Chondrocyte (in vitro differentiated cells): ENCODE measurements at regions not wholly inside any gene's neighbourhood (a gene's known extent, or its start where the extent isn't known, plus 50 kb on each side); places are given as distances from the start of the nearest gene placed in this dataset.

ENCODE experiments used
- DNase-seq: peaks from one replicate; pipeline ENCODE4 v3.0.0; 2021; ENCODE audit warnings: mixed read lengths, low spot score
- H3K27ac Mint-ChIP-seq: one replicate; pipeline ENCODE4 v1.8.0; 2021; ENCODE audit warnings: mild to moderate bottlenecking, moderate library complexity, mixed read lengths; ENCODE audit not compliant: unreplicated experiment
- H3K27me3 Mint-ChIP-seq: 2 replicates; pipeline ENCODE4 v1.8.0; 2021; ENCODE audit warnings: low read depth, mixed read lengths
- H3K36me3 Mint-ChIP-seq: 2 replicates; pipeline ENCODE4 v1.8.0; 2021; ENCODE audit warnings: low read depth, mixed read lengths
- H3K4me1 Mint-ChIP-seq: 2 replicates; pipeline ENCODE4 v1.8.0; 2021; ENCODE audit warnings: low read depth, mild to moderate bottlenecking, mixed read lengths
- H3K4me3 Mint-ChIP-seq: one replicate; pipeline ENCODE4 v1.8.0; 2021; ENCODE audit warnings: mild to moderate bottlenecking, moderate library complexity, mixed read lengths; ENCODE audit not compliant: unreplicated experiment
- H3K9me3 Mint-ChIP-seq: 2 replicates; pipeline ENCODE4 v1.8.0; 2021; ENCODE audit warnings: low read depth, mixed read lengths
- TF ChIP-seq, protein P1 (sequence below): fragments of 200-600 bp; sonication (generic); IDR thresholded peaks from 2 replicates; pipeline ENCODE4 v1.5.0; 2021; ENCODE audit warnings: antibody characterized with exemption, mild to moderate bottlenecking, moderate library complexity

DNA sequence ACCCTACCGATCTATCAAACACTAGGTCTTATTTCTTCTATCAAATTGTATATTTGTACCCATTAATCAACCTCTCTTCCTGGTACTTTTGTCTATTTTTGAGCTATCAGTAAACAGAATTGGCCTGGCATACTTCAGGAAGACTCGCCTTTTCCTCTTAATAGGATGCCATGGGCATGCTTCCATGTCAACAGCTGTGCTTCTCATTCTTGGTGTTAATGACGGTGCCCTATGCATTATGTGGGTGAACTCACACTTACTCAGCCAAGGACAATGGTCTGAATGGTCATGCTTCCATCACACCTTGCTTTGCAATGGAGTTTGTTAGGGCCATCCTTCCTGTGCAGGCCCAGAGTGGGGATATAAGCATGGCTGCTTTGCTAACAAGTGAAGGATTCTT is 521.8 kb downstream of the MIAT start:
- peaks cover 17% of the 10 kb centered on the region for H3K4me1 Mint-ChIP-seq
- TF ChIP-seq, protein P1, sequence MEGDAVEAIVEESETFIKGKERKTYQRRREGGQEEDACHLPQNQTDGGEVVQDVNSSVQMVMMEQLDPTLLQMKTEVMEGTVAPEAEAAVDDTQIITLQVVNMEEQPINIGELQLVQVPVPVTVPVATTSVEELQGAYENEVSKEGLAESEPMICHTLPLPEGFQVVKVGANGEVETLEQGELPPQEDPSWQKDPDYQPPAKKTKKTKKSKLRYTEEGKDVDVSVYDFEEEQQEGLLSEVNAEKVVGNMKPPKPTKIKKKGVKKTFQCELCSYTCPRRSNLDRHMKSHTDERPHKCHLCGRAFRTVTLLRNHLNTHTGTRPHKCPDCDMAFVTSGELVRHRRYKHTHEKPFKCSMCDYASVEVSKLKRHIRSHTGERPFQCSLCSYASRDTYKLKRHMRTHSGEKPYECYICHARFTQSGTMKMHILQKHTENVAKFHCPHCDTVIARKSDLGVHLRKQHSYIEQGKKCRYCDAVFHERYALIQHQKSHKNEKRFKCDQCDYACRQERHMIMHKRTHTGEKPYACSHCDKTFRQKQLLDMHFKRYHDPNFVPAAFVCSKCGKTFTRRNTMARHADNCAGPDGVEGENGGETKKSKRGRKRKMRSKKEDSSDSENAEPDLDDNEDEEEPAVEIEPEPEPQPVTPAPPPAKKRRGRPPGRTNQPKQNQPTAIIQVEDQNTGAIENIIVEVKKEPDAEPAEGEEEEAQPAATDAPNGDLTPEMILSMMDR: no peak

DNA sequence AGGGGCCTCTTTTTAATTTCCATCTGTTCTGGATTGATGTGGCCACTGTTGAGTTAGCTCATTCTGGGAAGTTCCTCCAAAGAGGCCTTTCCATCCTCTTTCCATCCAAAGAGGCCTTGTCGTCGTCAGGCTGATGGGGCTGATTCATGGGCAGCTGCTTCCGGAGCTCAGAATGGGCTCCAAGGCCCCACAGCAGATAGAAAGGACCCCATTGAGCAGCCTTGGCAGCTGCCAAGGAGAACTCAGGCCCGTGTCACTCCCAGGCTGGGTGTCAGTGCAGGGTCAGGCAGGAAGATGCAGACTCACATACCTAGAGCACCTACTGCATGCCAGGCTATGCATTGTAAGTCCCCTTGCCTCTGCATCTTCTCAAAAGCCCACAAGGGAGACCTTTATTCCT is 524.1 kb downstream of the MIAT start:
- Mint-ChIP-seq H3K4me3 (no peak overlapping the region), H3K27ac (no peak overlapping the region), H3K9me3 (no peaks in the 10 kb centered on the region), H3K4me1 (peaks cover 8% of the 10 kb centered on the region), H3K36me3 (no peaks in the 10 kb centered on the region), H3K27me3 (no peaks in the 10 kb centered on the region)
- TF ChIP-seq, protein P1: no peak
- no peak for DNase-seq

More for the DNA sequence above, 521.8 kb downstream of the MIAT start:
- no peaks in the 10 kb centered on the region for H3K27me3 Mint-ChIP-seq
- no peak for DNase-seq
- H3K27ac Mint-ChIP-seq: no peak overlapping the region
- no peaks in the 10 kb centered on the region for H3K9me3 Mint-ChIP-seq
- H3K36me3 Mint-ChIP-seq: no peaks in the 10 kb centered on the region
- no peak overlapping the region for H3K4me3 Mint-ChIP-seq

DNA sequence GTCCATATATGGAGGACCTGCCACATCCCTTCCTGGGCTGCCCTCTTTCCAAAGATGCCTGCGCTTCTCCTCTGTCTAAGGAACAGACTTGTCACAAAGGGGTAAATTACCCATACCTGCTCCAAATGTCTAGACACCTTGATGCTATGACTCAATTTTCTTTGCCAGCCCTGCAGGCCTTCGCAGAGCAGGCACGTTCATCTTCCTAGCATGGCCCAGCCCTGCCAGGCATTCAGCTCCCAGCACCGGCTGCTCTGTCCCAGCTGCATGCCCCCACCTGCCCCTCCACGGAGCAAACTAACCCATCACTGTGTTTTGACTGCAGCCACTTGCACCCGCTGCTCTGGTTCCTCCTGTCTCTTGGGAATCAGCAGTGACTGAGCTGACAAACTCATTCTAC is 526.1 kb downstream of the MIAT start:
- H3K27me3 Mint-ChIP-seq: no peaks in the 10 kb centered on the region
- no peak overlapping the region for H3K27ac Mint-ChIP-seq
- no peak for DNase-seq
- no peaks in the 10 kb centered on the region for H3K9me3 Mint-ChIP-seq
- TF ChIP-seq, protein P1: no peak
- no peaks in the 10 kb centered on the region for H3K36me3 Mint-ChIP-seq
- H3K4me3 Mint-ChIP-seq: no peak overlapping the region
- no peaks in the 10 kb centered on the region for H3K4me1 Mint-ChIP-seq

DNA sequence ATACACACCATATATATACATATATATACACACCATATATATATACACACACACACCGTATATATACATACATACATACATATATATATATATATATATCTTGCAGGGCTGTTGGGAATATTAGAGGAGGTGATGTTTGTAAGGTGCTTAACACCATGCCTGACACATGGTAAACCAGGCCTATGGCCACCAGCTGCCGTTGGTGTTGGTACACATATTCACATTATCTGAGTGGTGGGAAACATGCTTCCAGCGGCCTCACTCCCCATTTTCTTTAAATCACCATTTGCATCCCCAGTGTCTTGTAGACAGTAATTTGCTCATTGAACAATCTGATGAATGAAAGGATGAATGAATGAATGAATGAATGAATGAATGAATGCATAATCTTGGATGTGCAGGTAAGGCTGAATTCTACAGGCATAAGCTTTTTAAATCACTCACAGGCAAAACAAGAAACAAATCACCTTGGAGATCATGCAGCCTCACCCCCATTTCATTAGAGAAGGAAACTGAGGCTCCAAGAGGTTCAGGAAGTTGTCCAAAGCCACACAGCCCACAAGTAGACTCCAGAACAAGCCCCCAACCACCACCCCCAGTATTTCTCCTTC is 527.8 kb downstream of the MIAT start:
- DNase-seq: no peak
- Mint-ChIP-seq H3K4me3 (no peak overlapping the region), H3K27ac (no peak overlapping the region), H3K27me3 (no peaks in the 10 kb centered on the region), H3K9me3 (no peaks in the 10 kb centered on the region), H3K36me3 (no peaks in the 10 kb centered on the region), H3K4me1 (no peaks in the 10 kb centered on the region)
- TF ChIP-seq, protein P1: no peak

DNA sequence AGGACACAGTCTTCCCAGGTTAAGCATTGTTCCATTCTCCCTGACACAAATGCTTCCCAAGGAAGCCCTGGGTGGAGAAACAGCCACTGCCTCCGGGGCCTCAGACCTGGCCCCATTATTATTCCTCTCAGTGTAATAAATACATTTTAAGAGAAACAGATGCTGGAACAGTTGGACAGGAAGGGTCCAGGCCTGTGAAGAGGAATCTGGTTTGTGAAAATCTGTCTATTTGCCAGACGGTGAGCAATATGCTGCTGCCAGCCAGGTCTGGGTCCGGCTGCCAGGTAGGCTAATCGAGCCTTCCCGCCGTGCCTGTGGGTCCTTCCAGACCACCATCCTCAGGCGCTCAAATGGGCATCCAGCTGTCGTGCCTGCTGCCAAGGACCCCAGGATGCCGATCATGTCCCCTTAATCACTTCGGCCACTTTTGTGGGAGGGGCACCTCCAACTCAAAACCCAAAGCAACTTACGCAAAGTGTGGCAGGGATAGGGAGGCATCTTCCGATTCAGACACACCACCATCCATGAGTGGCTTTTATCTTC is 528.4 kb downstream of the MIAT start:
- no peak overlapping the region for H3K27ac Mint-ChIP-seq
- no peak for DNase-seq
- H3K4me3 Mint-ChIP-seq: no peak overlapping the region
- H3K4me1 Mint-ChIP-seq: no peaks in the 10 kb centered on the region
- TF ChIP-seq, protein P1: no peak
- no peaks in the 10 kb centered on the region for H3K9me3 Mint-ChIP-seq
- peaks cover 2% of the 10 kb centered on the region for H3K36me3 Mint-ChIP-seq
- no peaks in the 10 kb centered on the region for H3K27me3 Mint-ChIP-seq
